ENCODE measurements at regions not wholly inside any gene's neighbourhood (a gene's known extent, or its start where the extent isn't known, plus 50 kb on each side); places are given as distances from the start of the nearest gene placed in this dataset.

DNA sequence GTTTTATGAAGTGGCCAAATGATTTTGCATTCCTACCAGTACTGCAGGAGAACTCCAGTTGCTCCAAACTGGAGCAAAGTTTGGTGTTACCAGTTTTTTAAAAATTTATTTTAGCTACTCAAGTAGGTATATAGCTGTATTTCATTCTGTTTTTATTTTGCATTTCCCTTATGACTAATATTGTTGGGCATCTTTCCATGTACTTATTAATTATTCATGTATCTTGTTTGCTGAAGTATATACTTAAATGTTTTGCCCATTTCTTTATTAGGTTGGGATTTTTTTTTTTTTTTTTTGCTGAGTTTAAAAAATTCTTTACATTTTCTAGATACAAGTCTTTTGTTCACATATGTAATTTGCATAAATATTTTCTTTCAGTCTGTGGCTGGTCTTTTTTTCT, 386.6 kb upstream of the DAB2 start:
- no peak for DNase-seq (ENCODE audit: low read depth)
- no peak overlapping the region for H3K4me3 ChIP-seq (ENCODE audit: low read depth, low read length)
- TF ChIP-seq, protein P1, sequence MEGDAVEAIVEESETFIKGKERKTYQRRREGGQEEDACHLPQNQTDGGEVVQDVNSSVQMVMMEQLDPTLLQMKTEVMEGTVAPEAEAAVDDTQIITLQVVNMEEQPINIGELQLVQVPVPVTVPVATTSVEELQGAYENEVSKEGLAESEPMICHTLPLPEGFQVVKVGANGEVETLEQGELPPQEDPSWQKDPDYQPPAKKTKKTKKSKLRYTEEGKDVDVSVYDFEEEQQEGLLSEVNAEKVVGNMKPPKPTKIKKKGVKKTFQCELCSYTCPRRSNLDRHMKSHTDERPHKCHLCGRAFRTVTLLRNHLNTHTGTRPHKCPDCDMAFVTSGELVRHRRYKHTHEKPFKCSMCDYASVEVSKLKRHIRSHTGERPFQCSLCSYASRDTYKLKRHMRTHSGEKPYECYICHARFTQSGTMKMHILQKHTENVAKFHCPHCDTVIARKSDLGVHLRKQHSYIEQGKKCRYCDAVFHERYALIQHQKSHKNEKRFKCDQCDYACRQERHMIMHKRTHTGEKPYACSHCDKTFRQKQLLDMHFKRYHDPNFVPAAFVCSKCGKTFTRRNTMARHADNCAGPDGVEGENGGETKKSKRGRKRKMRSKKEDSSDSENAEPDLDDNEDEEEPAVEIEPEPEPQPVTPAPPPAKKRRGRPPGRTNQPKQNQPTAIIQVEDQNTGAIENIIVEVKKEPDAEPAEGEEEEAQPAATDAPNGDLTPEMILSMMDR (conservative IDR thresholded peaks at IDR 0.05; ENCODE audit: low read depth, low read length) = no peak

DNA sequence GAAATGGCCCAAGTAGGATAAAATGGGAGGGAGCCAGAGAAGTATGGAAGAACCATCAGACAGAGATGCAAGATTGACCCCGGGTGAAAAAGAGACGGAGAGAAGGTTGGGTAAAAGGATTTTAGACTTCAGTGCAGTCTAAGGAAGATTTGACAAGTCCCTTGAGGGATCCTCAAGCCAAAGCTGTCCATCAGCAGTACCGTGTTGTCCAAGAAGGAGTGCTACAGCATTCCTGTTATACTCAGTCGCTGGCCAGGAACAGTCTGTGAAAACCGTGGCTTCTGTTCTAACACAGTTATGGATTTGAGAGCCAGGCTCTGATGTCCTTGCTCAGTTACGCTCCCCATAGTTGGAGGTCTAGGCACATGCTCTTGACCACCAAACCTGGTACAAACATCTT, 383.9 kb upstream of the DAB2 start:
- no peak for DNase-seq (ENCODE audit: low read depth)
- TF ChIP-seq, protein P1 (conservative IDR thresholded peaks at IDR 0.05; ENCODE audit: low read depth, low read length) = no peak
- no peak overlapping the region for H3K4me3 ChIP-seq (ENCODE audit: low read depth, low read length)

DNA sequence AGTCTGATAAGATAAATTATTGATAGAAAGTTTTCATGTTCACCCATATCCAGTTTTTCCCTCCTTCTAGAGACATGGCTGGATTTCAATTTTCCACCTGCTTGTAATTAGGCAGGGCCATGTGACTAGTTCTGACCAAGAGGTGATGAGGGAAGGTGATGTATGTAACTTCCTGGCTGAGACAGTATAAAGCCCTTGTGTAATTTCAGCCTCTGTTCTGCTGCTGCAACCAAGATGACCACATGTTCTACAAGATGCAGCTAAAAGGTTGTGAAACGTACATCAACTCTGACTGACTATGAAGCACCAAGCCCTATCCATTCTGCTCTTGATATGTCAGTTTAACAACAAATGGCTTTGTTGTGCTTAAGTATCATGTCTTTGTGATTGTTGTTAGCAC, 376.5 kb upstream of the DAB2 start:
- TF ChIP-seq, protein P1 (conservative IDR thresholded peaks at IDR 0.05; ENCODE audit: low read depth, low read length) = no peak
- H3K4me3 ChIP-seq (ENCODE audit: low read depth, low read length) = no peak overlapping the region
- DNase-seq (ENCODE audit: low read depth) = peak; percentile 34

DNA sequence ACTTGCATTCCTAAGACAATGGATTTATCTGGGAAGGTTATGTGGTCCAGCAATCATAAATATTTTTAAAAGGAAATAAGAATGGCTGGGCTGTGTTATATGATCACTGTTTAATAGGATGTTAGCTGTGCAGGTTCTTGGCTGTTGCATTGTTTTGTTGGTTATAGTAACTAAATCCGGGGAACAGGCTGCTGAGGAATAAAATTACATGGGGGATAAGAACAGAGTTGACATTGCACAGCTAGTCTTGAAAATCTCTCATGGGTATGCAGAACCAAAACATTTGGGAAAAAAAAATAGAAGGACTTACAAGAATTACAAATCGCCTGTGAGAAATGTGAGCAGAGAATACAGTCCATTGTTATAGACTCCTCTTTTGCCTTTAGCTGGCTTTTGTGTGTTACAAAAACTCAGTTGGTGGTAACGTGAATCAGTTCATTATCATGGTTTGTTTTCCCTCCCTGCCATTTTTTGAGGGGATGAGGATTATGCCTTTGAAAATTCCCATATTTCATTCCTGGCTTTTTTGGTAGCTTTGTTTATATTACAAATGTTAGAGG, 375.3 kb upstream of the DAB2 start:
- no peak for DNase-seq (ENCODE audit: low read depth)
- TF ChIP-seq, protein P1 (conservative IDR thresholded peaks at IDR 0.05; ENCODE audit: low read depth, low read length) = no peak

DNA sequence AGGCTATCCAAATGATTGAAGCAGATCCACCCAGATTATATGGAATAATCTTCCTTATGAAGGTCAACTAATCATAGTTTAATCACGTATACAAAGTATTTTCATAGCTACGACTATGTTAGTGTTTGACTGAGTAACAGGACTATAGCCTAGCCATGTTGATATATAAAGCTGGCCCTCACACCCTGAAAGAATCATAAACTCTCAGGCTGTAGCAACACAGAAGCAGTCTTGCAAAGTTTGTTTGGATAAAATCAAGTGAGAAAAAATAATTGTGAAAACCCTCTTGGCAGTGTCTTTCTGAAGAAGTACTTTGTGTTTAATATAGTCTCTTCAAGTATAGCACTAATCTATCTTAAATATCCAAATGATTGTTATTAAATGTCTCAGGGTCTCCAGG, 374.5 kb upstream of the DAB2 start:
- DNase-seq (ENCODE audit: low read depth) = no peak
- TF ChIP-seq, protein P1 (conservative IDR thresholded peaks at IDR 0.05; ENCODE audit: low read depth, low read length) = no peak

More for the DNA sequence above, 375.3 kb upstream of the DAB2 start:
- H3K4me3 ChIP-seq (ENCODE audit: low read depth, low read length) = no peak overlapping the region

DNA sequence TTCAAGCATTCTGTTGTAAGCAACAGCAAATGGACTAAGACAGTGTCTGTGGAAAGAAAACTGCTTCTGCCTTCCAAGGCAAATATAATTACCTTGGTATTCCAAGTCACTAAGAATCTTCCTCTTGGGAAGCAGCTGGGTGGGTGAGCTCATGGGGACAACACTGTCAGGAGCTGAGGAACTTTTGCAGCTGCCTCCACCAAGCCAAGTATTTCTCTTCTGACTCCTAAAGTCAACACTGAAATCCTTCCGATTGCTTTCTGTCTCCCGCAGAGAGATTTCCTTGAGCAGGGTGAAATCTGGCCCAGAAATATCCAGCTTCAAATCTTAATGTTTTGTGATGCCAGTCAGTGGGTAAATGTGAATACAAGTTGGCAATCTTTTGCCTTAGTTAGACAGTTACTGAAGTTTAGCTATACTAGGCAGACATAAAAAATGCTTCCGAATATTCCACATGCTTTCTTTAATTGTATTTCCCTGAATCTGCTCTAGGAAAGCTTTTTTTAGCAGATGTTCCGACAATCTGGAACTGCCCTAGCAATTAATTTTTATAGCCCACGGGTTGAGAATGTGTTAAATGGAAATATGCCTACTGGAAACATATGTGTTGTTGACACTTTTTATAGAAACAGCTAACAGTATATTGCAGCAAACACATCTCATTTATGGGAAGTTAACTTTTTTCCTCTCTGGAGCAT, 369.9 kb upstream of the DAB2 start:
- TF ChIP-seq, protein P1 (conservative IDR thresholded peaks at IDR 0.05; ENCODE audit: low read depth, low read length) = no peak
- H3K4me3 ChIP-seq (ENCODE audit: low read depth, low read length) = no peak overlapping the region
- DNase-seq (ENCODE audit: low read depth) = peak; percentile 73

More for the DNA sequence above, 374.5 kb upstream of the DAB2 start:
- H3K4me3 ChIP-seq (ENCODE audit: low read depth, low read length) = no peak overlapping the region

DNA sequence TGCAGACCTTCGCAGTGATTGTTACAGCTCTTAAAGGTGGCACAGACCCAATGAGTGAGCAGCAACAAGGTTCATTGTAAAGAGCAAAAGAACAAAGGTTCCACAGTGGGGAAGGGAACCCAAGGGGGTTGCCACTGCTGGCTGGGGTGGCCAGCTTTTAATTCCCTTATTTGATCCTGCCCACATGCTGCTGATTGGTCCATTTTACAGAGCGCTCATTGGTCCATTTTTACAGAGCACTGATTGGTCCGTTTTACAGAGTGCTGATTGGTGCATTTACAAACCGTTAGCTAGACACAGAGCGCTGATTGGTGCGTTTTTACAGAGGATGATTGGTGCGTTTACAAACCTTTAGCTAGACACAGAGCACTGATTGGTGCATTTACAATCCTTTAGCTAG, 360.6 kb upstream of the DAB2 start:
- TF ChIP-seq, protein P1 (conservative IDR thresholded peaks at IDR 0.05; ENCODE audit: low read depth, low read length) = no peak
- H3K4me3 ChIP-seq (ENCODE audit: low read depth, low read length) = no peak overlapping the region
- no peak for DNase-seq (ENCODE audit: low read depth)

Measured in choroid plexus epithelial cell (primary cell).